GM12878 (cell line): ENCODE measurements at regions not wholly inside any gene's neighbourhood (a gene's known extent, or its start where the extent isn't known, plus 50 kb on each side); places are given as distances from the start of the nearest gene placed in this dataset.

ENCODE experiments used
- ATAC-seq: fragments of 200-7000 bp; cut with Tn5 transposase; 3 replicates; pipeline ENCODE4 v1.9.1; 2020; ENCODE audit warnings: mild to moderate bottlenecking, moderate library complexity
- BruUV-seq: library from RNA; stranded (reverse); fragments of 400-500 nt; replicated peaks from 2 replicates; lab custom pipeline; 2021; lab: Mats Ljungman, UMichigan
- CTCF ChIA-PET: fragments of 300-600 bp; sonication (Branson Sonifier 250); formaldehyde crosslinking; extraction: SDS; loops from one replicate; lab custom pipeline; 2021; ENCODE audit warnings: inconsistent platforms; lab: Yijun Ruan, JAX
- POLR2A ChIA-PET: fragments of 350-600 bp; formaldehyde crosslinking; extraction: SDS; loops from one replicate; lab custom pipeline; 2021; ENCODE audit warnings: inconsistent platforms; lab: Charles Lee
- RAD21 ChIA-PET: fragments of 300-600 bp; sonication (Branson Sonifier 250); formaldehyde crosslinking; loops from one replicate; lab custom pipeline; 2023; ENCODE audit warnings: antibody characterized with exemption; ENCODE audit not compliant: unreplicated experiment; lab: Charles Lee
- SMC1A ChIA-PET: fragments of 300-600 bp; sonication (Branson Sonifier 250); formaldehyde crosslinking; loops from one replicate; lab custom pipeline; 2023; ENCODE audit not compliant: unreplicated experiment, uncharacterized antibody; lab: Charles Lee
- DNase-seq: peaks from one replicate; pipeline ENCODE4 v3.0.0-alpha.2; 2011; ENCODE audit warnings: low read depth, low spot score
- FAIRE-seq: peaks from 3 replicates; lab custom pipeline; 2011; peaks lifted over from hg19 to GRCh38; lab: Jason Lieb, UNC
- H2AFZ ChIP-seq: 2 replicates; pipeline ENCODE4 v1.6.0; 2011; ENCODE audit warnings: low read depth, low read length, control low read depth; ENCODE audit not compliant: control insufficient read depth
- H3K27ac ChIP-seq: 2 replicates; pipeline ENCODE4 v1.5.1; 2011; ENCODE audit warnings: control low read depth; ENCODE audit not compliant: control insufficient read depth, insufficient read depth
- H3K27me3 ChIP-seq, 2 experiments: replicated peaks in 1 of 2; 2 replicates each; pipeline versions ENCODE4 v1.6.0 to v1.6.1; 2011; ENCODE audit warnings: low read length in 1 of 2; ENCODE audit not compliant: control insufficient read depth in 2 of 2, insufficient read depth in 2 of 2
- H3K36me3 ChIP-seq, 2 experiments: 2 replicates each; pipeline ENCODE4 v1.5.1; 2011; ENCODE audit warnings: low read length in 1 of 2; ENCODE audit not compliant: control insufficient read depth in 2 of 2, insufficient read depth in 2 of 2
- H3K4me1 ChIP-seq: 2 replicates; pipeline ENCODE4 v1.6.1; 2011; ENCODE audit warnings: mild to moderate bottlenecking, low read length, moderate library complexity, mixed read lengths; ENCODE audit not compliant: control insufficient read depth, insufficient read depth
- H3K4me2 ChIP-seq: 2 replicates; pipeline ENCODE4 v1.6.0; 2011; ENCODE audit warnings: control low read depth; ENCODE audit not compliant: control insufficient read depth, insufficient read depth
- H3K4me3 ChIP-seq: fragments of 200-600 bp; sonication (generic); 2 replicates; pipeline ENCODE4 v1.5.1; 2016
- H3K79me2 ChIP-seq: 2 replicates; pipeline ENCODE4 v1.6.0; 2011; ENCODE audit warnings: low read length; ENCODE audit not compliant: control insufficient read depth, insufficient read depth
- H3K9ac ChIP-seq: 2 replicates; pipeline ENCODE4 v1.8.0; 2011; ENCODE audit warnings: low read length, control low read depth, mixed read lengths; ENCODE audit not compliant: control insufficient read depth, insufficient read depth
- H3K9me3 ChIP-seq: replicated peaks from 3 replicates; pipeline ENCODE4 v1.5.1; 2011; ENCODE audit warnings: mild to moderate bottlenecking, low read length; ENCODE audit not compliant: control insufficient read depth, insufficient read depth
- H4K20me1 ChIP-seq: 2 replicates; pipeline ENCODE4 v1.6.0; 2011; ENCODE audit not compliant: control insufficient read depth, insufficient read depth
- CBX3 ChIP-seq: fragments of 200-600 bp; sonication (generic); IDR thresholded peaks from 2 replicates; pipeline ENCODE4 v1.6.1; 2016; ENCODE audit warnings: low read depth, borderline replicate concordance
- CHD1 ChIP-seq: IDR thresholded peaks from 2 replicates; pipeline ENCODE4 v1.6.1; 2012; ENCODE audit warnings: low read depth, low read length, improper control_type of control experiment
- IRF3 ChIP-seq: fragments of 450-650 bp; IDR thresholded peaks from 2 replicates; pipeline ENCODE4 v1.6.1; 2014; ENCODE audit warnings: mild to moderate bottlenecking
- RB1 ChIP-seq: fragments of 450-650 bp; formaldehyde crosslinking; IDR thresholded peaks from 2 replicates; pipeline ENCODE4 v1.6.1; 2017; ENCODE audit warnings: mild to moderate bottlenecking, borderline replicate concordance
- SIX5 ChIP-seq: IDR thresholded peaks from 2 replicates; pipeline ENCODE4 v1.6.1; 2011; ENCODE audit warnings: mild to moderate bottlenecking, low read depth, low read length, moderate library complexity; ENCODE audit not compliant: severe bottlenecking
- SMAD1 ChIP-seq: fragments of 450-650 bp; IDR thresholded peaks from 2 replicates; pipeline ENCODE4 v1.6.1; 2018; ENCODE audit warnings: mild to moderate bottlenecking, low read depth; ENCODE audit not compliant: partially characterized antibody
- SMC3 ChIP-seq: IDR thresholded peaks from 2 replicates; pipeline ENCODE4 v1.6.1; 2011; ENCODE audit warnings: low read length, improper control_type of control experiment, borderline replicate concordance
- ZNF384 ChIP-seq: IDR thresholded peaks from 2 replicates; pipeline ENCODE4 v1.6.1; 2012; ENCODE audit warnings: low read depth, mild to moderate bottlenecking, low read length, improper control_type of control experiment, borderline replicate concordance
- WGBS: methylation state at CpG from one replicate; pipeline ENCODE4 v1.1.6; 2016; ENCODE audit warnings: low lambda C conversion rate; ENCODE audit not compliant: insufficient replicate concordance, insufficient coverage; ENCODE audit errors: missing lambda C conversion rate; 5-methylcytosine and 5-hydroxymethylcytosine counted together
- in situ Hi-C: fragments of 300-500 bp; cut with MboI; formaldehyde crosslinking; loops from 9 replicates; pipeline ENCODE4 v1.14.3; 2018; ENCODE audit warnings: mixed read lengths
- intact Hi-C: fragments of 100-400 bp; cut with micrococcal nuclease; formaldehyde crosslinking; loops from one replicate; pipeline ENCODE4 v1.14.2; 2022; ENCODE audit not compliant: unreplicated experiment

GRCh38 chr5:2140501-2141175 is 257.9 kb upstream of the IRX4 start (continued):
- TF ChIP-seq SMAD1 (no peak), CHD1 (no peak)

- Histone ChIP-seq H3K9me3 (no peaks in the 10 kb centered on the region; the same call in 2 of the 3 replicates), H3K4me1 (no peaks in the 10 kb centered on the region), H3K79me2 (no peaks in the 10 kb centered on the region), H3K4me3 (no peak overlapping the region), H3K4me2 (no peak overlapping the region), H3K27ac (no peak overlapping the region), H3K9ac (no peak overlapping the region), H3K27me3 (no peaks in the 10 kb centered on the region), H4K20me1 (no peaks in the 10 kb centered on the region), H2AFZ (no peak overlapping the region), H3K36me3 (no peaks in the 10 kb centered on the region)
- in situ Hi-C loops: no loop called here
- WGBS: 4% methylated on average over 5 of the region's 5 CpGs
- SMC1A ChIA-PET: no interaction called here
- TF ChIP-seq RB1: no peak
- no peak for TF ChIP-seq SIX5
- no peak for TF ChIP-seq SMC3
- TF ChIP-seq ZNF384: no peak
- TF ChIP-seq IRF3: no peak
- TF ChIP-seq CBX3: no peak
- RAD21 ChIA-PET: no interaction called here
- FAIRE-seq (no peak), ATAC-seq (no peak), DNase-seq (no peak)
- CTCF ChIA-PET: no interaction called here
- intact Hi-C loops: no loop called here
- POLR2A ChIA-PET: no interaction called here
- no TSS peak for BruUV-seq
Measured at GRCh38 chr5:2139478-2139877, 256.8 kb upstream of the IRX4 start.
